ENCODE measurements at regions not wholly inside any gene's neighbourhood (a gene's known extent, or its start where the extent isn't known, plus 50 kb on each side); places are given as distances from the start of the nearest gene placed in this dataset.

- TF ChIP-seq CTCF (IDR thresholded peaks at IDR 0.05): no peak
- TF ChIP-seq EP300 (IDR thresholded peaks at IDR 0.05): no peak
- TF ChIP-seq POLR2A (IDR thresholded peaks at IDR 0.05): no peak
Measured at GRCh38 chr5:13627673-13628454, 316.6 kb downstream of the DNAH5 start.
